ENCODE measurements at regions not wholly inside any gene's neighbourhood (a gene's known extent, or its start where the extent isn't known, plus 50 kb on each side); places are given as distances from the start of the nearest gene placed in this dataset.
A peak's percentile ranks its signal among the peaks of the same experiment; 100 is the strongest.

DNA sequence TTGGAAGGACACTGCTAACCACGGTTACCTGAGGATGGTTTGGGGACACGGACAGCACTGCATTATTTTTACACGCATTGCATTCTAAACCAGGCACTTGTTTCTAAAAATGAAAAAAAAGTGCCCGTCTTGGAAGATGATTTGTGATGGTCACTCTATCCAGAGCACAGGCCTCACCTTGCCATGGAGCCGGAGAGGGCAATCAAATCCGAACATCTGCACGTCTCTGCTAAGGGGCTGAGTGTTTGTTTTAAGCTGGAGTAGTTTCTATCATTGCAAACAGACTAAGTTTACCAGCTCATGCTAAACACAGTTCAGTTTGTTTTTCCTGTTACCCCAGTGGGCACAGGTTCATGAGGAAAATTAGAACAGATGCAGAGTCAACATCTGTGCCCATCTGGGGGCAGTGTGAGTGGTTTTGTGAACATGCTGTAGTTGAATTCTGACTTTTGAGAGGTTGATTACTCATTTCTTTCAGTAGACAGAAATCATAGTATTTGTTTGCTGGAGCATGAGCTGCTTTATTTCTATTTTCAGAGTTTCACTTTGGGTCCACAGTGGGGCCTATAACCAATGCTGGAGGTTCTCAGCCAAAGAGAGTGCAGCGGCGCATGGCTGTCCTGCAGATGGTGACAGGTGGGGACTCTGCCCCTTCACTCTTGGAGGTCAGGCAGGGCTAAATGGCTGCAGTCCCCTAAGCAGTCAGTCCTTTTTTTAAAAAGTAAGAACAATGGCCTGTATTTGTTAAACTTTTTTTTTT lies 65.4 kb upstream of the ENPP6 start:
- Histone ChIP-seq H2BK15ac (ENCODE audit: low read length) (no peak overlapping the region), H3K23ac (ENCODE audit: low read depth, low read length, poor library complexity) (no peak overlapping the region), H3K4ac (ENCODE audit: low read length) (no peak overlapping the region), H2BK120ac (ENCODE audit: low read depth, low read length) (peak overlapping the region; percentile 43), H3K27ac (replicated peaks; ENCODE audit: low read length) (no peak overlapping the region), H3K4me3 (ENCODE audit: low read length in 2 of 2) (no peak overlapping the region), H2AFZ (ENCODE audit: low read length) (no peak overlapping the region), H2AK5ac (ENCODE audit: low read depth, low read length) (no peak overlapping the region), H2BK12ac (ENCODE audit: low read length) (no peak overlapping the region), H3K18ac (ENCODE audit: low read length) (no peak overlapping the region), H3K36me3 (replicated peaks in 1 of 2; ENCODE audit: control insufficient read depth in 2 of 2, insufficient read depth in 2 of 2, low read length in 2 of 2) (no peaks in the 10 kb centered on the region), H3K9ac (ENCODE audit: low read depth, low read length, poor library complexity) (no peak overlapping the region), H3K4me2 (ENCODE audit: insufficient read depth, low read length, poor library complexity, severe bottlenecking) (no peak overlapping the region), H4K8ac (ENCODE audit: low read depth, low read length) (no peak overlapping the region), H3K27me3 (ENCODE audit: control insufficient read depth in 3 of 3, insufficient read depth in 3 of 3, low read depth in 1 of 3, low read length in 3 of 3) (no peaks in the 10 kb centered on the region), H3K14ac (ENCODE audit: low read length) (no peak overlapping the region), H3K9me3 (replicated peaks in 1 of 2; ENCODE audit: control insufficient read depth in 2 of 2, insufficient read depth in 1 of 2, low read depth in 1 of 2, low read length in 2 of 2) (no peaks in the 10 kb centered on the region), H4K91ac (ENCODE audit: low read depth, low read length, poor library complexity) (no peak overlapping the region), H3K4me1 (ENCODE audit: control insufficient read depth in 2 of 2, insufficient read depth in 1 of 2, low read depth in 1 of 2, low read length in 2 of 2) (peaks cover 5 to 6% of the 10 kb centered on the region in 2 donors), H3K79me1 (ENCODE audit: low read depth, low read length) (no peaks in the 10 kb centered on the region), H2BK5ac (ENCODE audit: low read length) (no peak overlapping the region)
- DNase-seq (ENCODE audit: low spot score): no peak
- WGBS, 2 donors (ENCODE audit: extremely low coverage in 2 of 2, insufficient read length in 2 of 2, insufficient replicate concordance in 1 of 2): no CpG with 5 or more reads among the region's 9 CpGs

GRCh38 chr4:184282251-184282713 lies 64.6 kb upstream of the ENPP6 start:
- H3K14ac ChIP-seq (ENCODE audit: low read length): no peak overlapping the region
- no peak overlapping the region for H2BK15ac ChIP-seq (ENCODE audit: low read length)
- H3K9me3 ChIP-seq (replicated peaks in 1 of 2; ENCODE audit: control insufficient read depth in 2 of 2, insufficient read depth in 1 of 2, low read depth in 1 of 2, low read length in 2 of 2): peaks cover 0 to 4% of the 10 kb centered on the region in 2 donors
- H2AFZ ChIP-seq (ENCODE audit: low read length): no peak overlapping the region
- no peak overlapping the region for H4K91ac ChIP-seq (ENCODE audit: low read depth, low read length, poor library complexity)
- peaks cover 3 to 4% of the 10 kb centered on the region in 2 donors for H3K4me1 ChIP-seq (ENCODE audit: control insufficient read depth in 2 of 2, insufficient read depth in 1 of 2, low read depth in 1 of 2, low read length in 2 of 2)
- no CpG with 5 or more reads among the region's 8 CpGs for WGBS, 2 donors (ENCODE audit: extremely low coverage in 2 of 2, insufficient read length in 2 of 2, insufficient replicate concordance in 1 of 2)
- no peak overlapping the region for H3K27ac ChIP-seq (replicated peaks; ENCODE audit: low read length)
- no peak overlapping the region for H2BK5ac ChIP-seq (ENCODE audit: low read length)
- no peak overlapping the region for H3K9ac ChIP-seq (ENCODE audit: low read depth, low read length, poor library complexity)
- H3K4me3 ChIP-seq (ENCODE audit: low read length in 2 of 2): no peak overlapping the region
- H2BK12ac ChIP-seq (ENCODE audit: low read length): no peak overlapping the region
- H3K18ac ChIP-seq (ENCODE audit: low read length): no peak overlapping the region
- no peak overlapping the region for H3K4me2 ChIP-seq (ENCODE audit: insufficient read depth, low read length, poor library complexity, severe bottlenecking)
- DNase-seq (ENCODE audit: low spot score): no peak
- no peaks in the 10 kb centered on the region for H3K36me3 ChIP-seq (replicated peaks in 1 of 2; ENCODE audit: control insufficient read depth in 2 of 2, insufficient read depth in 2 of 2, low read length in 2 of 2)
- H3K27me3 ChIP-seq (ENCODE audit: control insufficient read depth in 3 of 3, insufficient read depth in 3 of 3, low read depth in 1 of 3, low read length in 3 of 3): no peaks in the 10 kb centered on the region
- no peaks in the 10 kb centered on the region for H3K79me1 ChIP-seq (ENCODE audit: low read depth, low read length)
- no peak overlapping the region for H3K23ac ChIP-seq (ENCODE audit: low read depth, low read length, poor library complexity)
- no peak overlapping the region for H2AK5ac ChIP-seq (ENCODE audit: low read depth, low read length)
- no peak overlapping the region for H2BK120ac ChIP-seq (ENCODE audit: low read depth, low read length)
- H3K4ac ChIP-seq (ENCODE audit: low read length): no peak overlapping the region
- no peak overlapping the region for H4K8ac ChIP-seq (ENCODE audit: low read depth, low read length)

- no peak for DNase-seq (ENCODE audit: low spot score)
- Histone ChIP-seq H3K4ac (ENCODE audit: low read length) (no peak overlapping the region), H2BK15ac (ENCODE audit: low read length) (no peak overlapping the region), H3K27ac (replicated peaks; ENCODE audit: low read length) (no peak overlapping the region), H3K4me1 (ENCODE audit: control insufficient read depth in 2 of 2, insufficient read depth in 1 of 2, low read depth in 1 of 2, low read length in 2 of 2) (peaks cover 3 to 4% of the 10 kb centered on the region in 2 donors), H4K8ac (ENCODE audit: low read depth, low read length) (no peak overlapping the region), H3K9me3 (replicated peaks in 1 of 2; ENCODE audit: control insufficient read depth in 2 of 2, insufficient read depth in 1 of 2, low read depth in 1 of 2, low read length in 2 of 2) (peaks cover 0 to 5% of the 10 kb centered on the region in 2 donors), H3K79me1 (ENCODE audit: low read depth, low read length) (no peaks in the 10 kb centered on the region), H3K4me3 (ENCODE audit: low read length in 2 of 2) (no peak overlapping the region), H2BK5ac (ENCODE audit: low read length) (no peak overlapping the region), H3K36me3 (replicated peaks in 1 of 2; ENCODE audit: control insufficient read depth in 2 of 2, insufficient read depth in 2 of 2, low read length in 2 of 2) (no peaks in the 10 kb centered on the region), H2AK5ac (ENCODE audit: low read depth, low read length) (no peak overlapping the region), H2AFZ (ENCODE audit: low read length) (no peak overlapping the region), H3K9ac (ENCODE audit: low read depth, low read length, poor library complexity) (no peak overlapping the region), H3K4me2 (ENCODE audit: insufficient read depth, low read length, poor library complexity, severe bottlenecking) (no peak overlapping the region), H2BK120ac (ENCODE audit: low read depth, low read length) (no peak overlapping the region), H3K27me3 (ENCODE audit: control insufficient read depth in 3 of 3, insufficient read depth in 3 of 3, low read depth in 1 of 3, low read length in 3 of 3) (no peaks in the 10 kb centered on the region), H3K18ac (ENCODE audit: low read length) (no peak overlapping the region), H2BK12ac (ENCODE audit: low read length) (no peak overlapping the region), H3K23ac (ENCODE audit: low read depth, low read length, poor library complexity) (no peak overlapping the region), H4K91ac (ENCODE audit: low read depth, low read length, poor library complexity) (no peak overlapping the region), H3K14ac (ENCODE audit: low read length) (no peak overlapping the region)
- WGBS, 2 donors (ENCODE audit: extremely low coverage in 2 of 2, insufficient read length in 2 of 2, insufficient replicate concordance in 1 of 2): no CpG with 5 or more reads among the region's 12 CpGs
Observed at GRCh38 chr4:184281231-184282139, 63.8 kb upstream of the ENPP6 start.

GRCh38 chr4:184280591-184281071 lies 63.0 kb upstream of the ENPP6 start:
- Histone ChIP-seq H2AFZ (ENCODE audit: low read length) (no peak overlapping the region), H2BK15ac (ENCODE audit: low read length) (no peak overlapping the region), H3K9ac (ENCODE audit: low read depth, low read length, poor library complexity) (no peak overlapping the region), H3K36me3 (replicated peaks in 1 of 2; ENCODE audit: control insufficient read depth in 2 of 2, insufficient read depth in 2 of 2, low read length in 2 of 2) (no peaks in the 10 kb centered on the region), H3K27ac (replicated peaks; ENCODE audit: low read length) (no peak overlapping the region), H3K18ac (ENCODE audit: low read length) (no peak overlapping the region), H3K14ac (ENCODE audit: low read length) (no peak overlapping the region), H3K4me2 (ENCODE audit: insufficient read depth, low read length, poor library complexity, severe bottlenecking) (no peak overlapping the region), H3K4me1 (ENCODE audit: control insufficient read depth in 2 of 2, insufficient read depth in 1 of 2, low read depth in 1 of 2, low read length in 2 of 2) (peaks cover 3 to 4% of the 10 kb centered on the region in 2 donors), H4K91ac (ENCODE audit: low read depth, low read length, poor library complexity) (no peak overlapping the region), H3K27me3 (ENCODE audit: control insufficient read depth in 3 of 3, insufficient read depth in 3 of 3, low read depth in 1 of 3, low read length in 3 of 3) (no peaks in the 10 kb centered on the region), H4K8ac (ENCODE audit: low read depth, low read length) (no peak overlapping the region), H2BK5ac (ENCODE audit: low read length) (no peak overlapping the region), H2AK5ac (ENCODE audit: low read depth, low read length) (no peak overlapping the region), H2BK12ac (ENCODE audit: low read length) (no peak overlapping the region), H3K4ac (ENCODE audit: low read length) (no peak overlapping the region), H2BK120ac (ENCODE audit: low read depth, low read length) (no peak overlapping the region), H3K4me3 (ENCODE audit: low read length in 2 of 2) (no peak overlapping the region), H3K23ac (ENCODE audit: low read depth, low read length, poor library complexity) (no peak overlapping the region), H3K9me3 (replicated peaks in 1 of 2; ENCODE audit: control insufficient read depth in 2 of 2, insufficient read depth in 1 of 2, low read depth in 1 of 2, low read length in 2 of 2) (peaks cover 5 to 8% of the 10 kb centered on the region in 2 donors), H3K79me1 (ENCODE audit: low read depth, low read length) (no peaks in the 10 kb centered on the region)
- DNase-seq (ENCODE audit: low spot score): no peak
- no CpG with 5 or more reads among the region's 2 CpGs for WGBS, 2 donors (ENCODE audit: extremely low coverage in 2 of 2, insufficient read length in 2 of 2, insufficient replicate concordance in 1 of 2)
